Right ventricle myocardium inferior (tissue), 1 donor: ENCODE measurements at regions not wholly inside any gene's neighbourhood (a gene's known extent, or its start where the extent isn't known, plus 50 kb on each side); places are given as distances from the start of the nearest gene placed in this dataset.

ENCODE experiments used
- ATAC-seq: fragments of 200-7000 bp; cut with Tn5 transposase; one replicate; pipeline ENCODE4 v1.9.1; 2020; ENCODE audit warnings: mild to moderate bottlenecking, moderate library complexity
- DNase-seq: peaks from one replicate; pipeline ENCODE4 v3.0.0; 2021; ENCODE audit errors: missing footprints
- intact Hi-C: fragments of 100-400 bp; cut with DNase I; formaldehyde crosslinking; loops from one replicate; pipeline ENCODE4 v1.11.0; 2022
- donor health status: DM: no; HTN: yes; CAD: no; lungs with severe emphysema.

GRCh38 chr3:10766049-10766705 lies 49.9 kb upstream of the SLC6A11 start:
- ATAC-seq, result no peak
- intact Hi-C loops, result no loop called here
- DNase-seq, result no peak
